GM12878 (cell line): ENCODE measurements at regions not wholly inside any gene's neighbourhood (a gene's known extent, or its start where the extent isn't known, plus 50 kb on each side); places are given as distances from the start of the nearest gene placed in this dataset.

Experiments
- ATAC-seq: fragments of 200-7000 bp; cut with Tn5 transposase; 3 replicates; pipeline ENCODE4 v1.9.1; 2020; ENCODE audit warnings: mild to moderate bottlenecking, moderate library complexity
- BruUV-seq: library from RNA; stranded (reverse); fragments of 400-500 nt; replicated peaks from 2 replicates; lab custom pipeline; 2021; lab: Mats Ljungman, UMichigan
- CTCF ChIA-PET: fragments of 300-600 bp; sonication (Branson Sonifier 250); formaldehyde crosslinking; extraction: SDS; loops from one replicate; lab custom pipeline; 2021; ENCODE audit warnings: inconsistent platforms; lab: Yijun Ruan, JAX
- POLR2A ChIA-PET: fragments of 350-600 bp; formaldehyde crosslinking; extraction: SDS; loops from one replicate; lab custom pipeline; 2021; ENCODE audit warnings: inconsistent platforms; lab: Charles Lee
- RAD21 ChIA-PET: fragments of 300-600 bp; sonication (Branson Sonifier 250); formaldehyde crosslinking; loops from one replicate; lab custom pipeline; 2023; ENCODE audit warnings: antibody characterized with exemption; ENCODE audit not compliant: unreplicated experiment; lab: Charles Lee
- SMC1A ChIA-PET: fragments of 300-600 bp; sonication (Branson Sonifier 250); formaldehyde crosslinking; loops from one replicate; lab custom pipeline; 2023; ENCODE audit not compliant: unreplicated experiment, uncharacterized antibody; lab: Charles Lee
- DNase-seq: peaks from one replicate; pipeline ENCODE4 v3.0.0-alpha.2; 2011; ENCODE audit warnings: low read depth, low spot score
- FAIRE-seq: peaks from 3 replicates; lab custom pipeline; 2011; peaks lifted over from hg19 to GRCh38; lab: Jason Lieb, UNC
- H2AFZ ChIP-seq: 2 replicates; pipeline ENCODE4 v1.6.0; 2011; ENCODE audit warnings: low read depth, low read length, control low read depth; ENCODE audit not compliant: control insufficient read depth
- H3K27ac ChIP-seq: 2 replicates; pipeline ENCODE4 v1.5.1; 2011; ENCODE audit warnings: control low read depth; ENCODE audit not compliant: control insufficient read depth, insufficient read depth
- H3K27me3 ChIP-seq, 2 experiments: replicated peaks in 1 of 2; 2 replicates each; pipeline versions ENCODE4 v1.6.0 to v1.6.1; 2011; ENCODE audit warnings: low read length in 1 of 2; ENCODE audit not compliant: control insufficient read depth in 2 of 2, insufficient read depth in 2 of 2
- H3K36me3 ChIP-seq, 2 experiments: 2 replicates each; pipeline ENCODE4 v1.5.1; 2011; ENCODE audit warnings: low read length in 1 of 2; ENCODE audit not compliant: control insufficient read depth in 2 of 2, insufficient read depth in 2 of 2
- H3K4me1 ChIP-seq: 2 replicates; pipeline ENCODE4 v1.6.1; 2011; ENCODE audit warnings: mild to moderate bottlenecking, low read length, moderate library complexity, mixed read lengths; ENCODE audit not compliant: control insufficient read depth, insufficient read depth
- H3K4me2 ChIP-seq: 2 replicates; pipeline ENCODE4 v1.6.0; 2011; ENCODE audit warnings: control low read depth; ENCODE audit not compliant: control insufficient read depth, insufficient read depth
- H3K4me3 ChIP-seq: fragments of 200-600 bp; sonication (generic); 2 replicates; pipeline ENCODE4 v1.5.1; 2016
- H3K79me2 ChIP-seq: 2 replicates; pipeline ENCODE4 v1.6.0; 2011; ENCODE audit warnings: low read length; ENCODE audit not compliant: control insufficient read depth, insufficient read depth
- H3K9ac ChIP-seq: 2 replicates; pipeline ENCODE4 v1.8.0; 2011; ENCODE audit warnings: low read length, control low read depth, mixed read lengths; ENCODE audit not compliant: control insufficient read depth, insufficient read depth
- H3K9me3 ChIP-seq: replicated peaks from 3 replicates; pipeline ENCODE4 v1.5.1; 2011; ENCODE audit warnings: mild to moderate bottlenecking, low read length; ENCODE audit not compliant: control insufficient read depth, insufficient read depth
- H4K20me1 ChIP-seq: 2 replicates; pipeline ENCODE4 v1.6.0; 2011; ENCODE audit not compliant: control insufficient read depth, insufficient read depth
- CEBPB ChIP-seq, 2 experiments: fragments of 150-350 bp in 1 of 2; IDR thresholded peaks; 2 replicates each; pipeline ENCODE4 v1.6.1; 2012 to 2014; ENCODE audit warnings: low read depth in 2 of 2, low read length in 2 of 2, borderline replicate concordance in 1 of 2, inconsistent platforms in 1 of 2
- CREM ChIP-seq: IDR thresholded peaks from 2 replicates; pipeline ENCODE4 v1.6.1; 2014; ENCODE audit warnings: antibody characterized with exemption, low read depth
- EED ChIP-seq: sonication (generic); IDR thresholded peaks from 2 replicates; pipeline ENCODE4 v1.6.1; 2016; ENCODE audit warnings: antibody characterized with exemption, low read depth
- ESRRA ChIP-seq: IDR thresholded peaks from 2 replicates; pipeline ENCODE4 v1.6.1; 2012; ENCODE audit warnings: mild to moderate bottlenecking, low read length, improper control_type of control experiment
- HDAC6 ChIP-seq: fragments of 200-600 bp; sonication (generic); IDR thresholded peaks from one replicate; pipeline ENCODE4 v1.8.0; 2017; ENCODE audit warnings: antibody characterized with exemption; ENCODE audit not compliant: unreplicated experiment
- KAT2A ChIP-seq: conservative IDR thresholded peaks from 2 replicates; pipeline ENCODE4 v1.6.1; 2011; ENCODE audit warnings: low read depth, low read length; ENCODE audit not compliant: control insufficient read depth
- NR2F1 ChIP-seq: fragments of 450-650 bp; conservative IDR thresholded peaks from 2 replicates; pipeline ENCODE4 v1.6.1; 2017; ENCODE audit warnings: mild to moderate bottlenecking
- PML ChIP-seq: IDR thresholded peaks from 2 replicates; pipeline ENCODE4 v1.6.1; 2012; ENCODE audit warnings: low read length, inconsistent platforms
- RAD21 ChIP-seq: IDR thresholded peaks from 2 replicates; pipeline ENCODE4 v1.6.1; 2011; ENCODE audit warnings: mild to moderate bottlenecking, low read depth, low read length, moderate library complexity; ENCODE audit not compliant: insufficient read depth
- RFX5 ChIP-seq: IDR thresholded peaks from 2 replicates; pipeline ENCODE4 v1.6.1; 2011; ENCODE audit warnings: low read depth, low read length, improper control_type of control experiment
- SP1 ChIP-seq: IDR thresholded peaks from one replicate; pipeline ENCODE4 v1.6.1; 2011; ENCODE audit warnings: low read depth, low read length
- TAF1 ChIP-seq: IDR thresholded peaks from 2 replicates; pipeline ENCODE4 v1.6.1; 2011; ENCODE audit warnings: mild to moderate bottlenecking, low read depth, low read length, borderline replicate concordance
- TARDBP ChIP-seq: IDR thresholded peaks from 2 replicates; pipeline ENCODE4 v1.6.1; 2016; ENCODE audit warnings: borderline replicate concordance
- YBX1 ChIP-seq: fragments of 450-650 bp; IDR thresholded peaks from 2 replicates; pipeline ENCODE4 v1.6.1; 2016; ENCODE audit warnings: antibody characterized with exemption
- ZNF274 ChIP-seq: IDR thresholded peaks from one replicate; pipeline ENCODE4 v1.8.0; 2011; ENCODE audit not compliant: insufficient read length, insufficient read depth
- in situ Hi-C: fragments of 300-500 bp; cut with MboI; formaldehyde crosslinking; loops from 9 replicates; pipeline ENCODE4 v1.14.3; 2018; ENCODE audit warnings: mixed read lengths
- intact Hi-C: fragments of 100-400 bp; cut with micrococcal nuclease; formaldehyde crosslinking; loops from one replicate; pipeline ENCODE4 v1.14.2; 2022; ENCODE audit not compliant: unreplicated experiment
- TF ChIP-seq, protein P1 (sequence below): fragments of 450-650 bp; IDR thresholded peaks from 2 replicates; pipeline ENCODE4 v1.6.1; 2016; ENCODE audit warnings: mild to moderate bottlenecking, moderate library complexity, borderline replicate concordance
- TF ChIP-seq, protein P2 (sequence below): fragments of 450-650 bp; IDR thresholded peaks from 2 replicates; pipeline ENCODE4 v1.6.1; 2017; ENCODE audit warnings: mild to moderate bottlenecking, moderate library complexity
- TF ChIP-seq, protein P3 (sequence below): IDR thresholded peaks from 2 replicates; pipeline ENCODE4 v1.6.1; 2011; ENCODE audit warnings: mild to moderate bottlenecking, low read depth, low read length, moderate library complexity; ENCODE audit not compliant: insufficient replicate concordance

DNA sequence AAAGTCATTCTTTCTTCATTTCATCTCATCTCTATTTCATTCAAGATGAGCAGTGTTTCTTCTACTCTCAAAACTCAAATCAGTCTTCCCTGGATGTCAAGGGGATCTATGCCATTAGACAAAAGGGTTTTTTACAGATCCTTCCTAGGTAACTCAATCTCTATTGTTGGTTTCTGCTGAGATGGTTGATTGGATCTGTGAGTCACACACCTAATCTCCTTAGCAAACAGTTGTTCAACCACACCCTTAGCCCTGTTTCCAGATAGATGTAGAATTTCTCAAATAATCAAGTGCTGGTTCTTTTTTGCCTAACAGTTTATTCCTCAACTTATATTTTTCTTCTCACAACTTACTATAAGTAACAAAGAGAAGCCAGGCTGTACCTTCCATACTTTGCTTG lies 200.5 kb downstream of the KDR start:
- POLR2A ChIA-PET: no interaction called here
- Histone ChIP-seq H3K27me3 (no peaks in the 10 kb centered on the region; a peak in 1 of 4 replicates), H3K4me1 (no peaks in the 10 kb centered on the region), H3K4me2 (no peak overlapping the region), H3K36me3 (no peaks in the 10 kb centered on the region), H2AFZ (no peak overlapping the region), H4K20me1 (no peaks in the 10 kb centered on the region), H3K79me2 (no peaks in the 10 kb centered on the region), H3K4me3 (no peak overlapping the region), H3K27ac (no peak overlapping the region), H3K9ac (no peak overlapping the region), H3K9me3 (no peaks in the 10 kb centered on the region)
- TF ChIP-seq ESRRA: no peak
- no peak for TF ChIP-seq KAT2A
- no peak for TF ChIP-seq TAF1
- no peak for TF ChIP-seq YBX1
- TF ChIP-seq RAD21: no peak
- TF ChIP-seq, protein P1, sequence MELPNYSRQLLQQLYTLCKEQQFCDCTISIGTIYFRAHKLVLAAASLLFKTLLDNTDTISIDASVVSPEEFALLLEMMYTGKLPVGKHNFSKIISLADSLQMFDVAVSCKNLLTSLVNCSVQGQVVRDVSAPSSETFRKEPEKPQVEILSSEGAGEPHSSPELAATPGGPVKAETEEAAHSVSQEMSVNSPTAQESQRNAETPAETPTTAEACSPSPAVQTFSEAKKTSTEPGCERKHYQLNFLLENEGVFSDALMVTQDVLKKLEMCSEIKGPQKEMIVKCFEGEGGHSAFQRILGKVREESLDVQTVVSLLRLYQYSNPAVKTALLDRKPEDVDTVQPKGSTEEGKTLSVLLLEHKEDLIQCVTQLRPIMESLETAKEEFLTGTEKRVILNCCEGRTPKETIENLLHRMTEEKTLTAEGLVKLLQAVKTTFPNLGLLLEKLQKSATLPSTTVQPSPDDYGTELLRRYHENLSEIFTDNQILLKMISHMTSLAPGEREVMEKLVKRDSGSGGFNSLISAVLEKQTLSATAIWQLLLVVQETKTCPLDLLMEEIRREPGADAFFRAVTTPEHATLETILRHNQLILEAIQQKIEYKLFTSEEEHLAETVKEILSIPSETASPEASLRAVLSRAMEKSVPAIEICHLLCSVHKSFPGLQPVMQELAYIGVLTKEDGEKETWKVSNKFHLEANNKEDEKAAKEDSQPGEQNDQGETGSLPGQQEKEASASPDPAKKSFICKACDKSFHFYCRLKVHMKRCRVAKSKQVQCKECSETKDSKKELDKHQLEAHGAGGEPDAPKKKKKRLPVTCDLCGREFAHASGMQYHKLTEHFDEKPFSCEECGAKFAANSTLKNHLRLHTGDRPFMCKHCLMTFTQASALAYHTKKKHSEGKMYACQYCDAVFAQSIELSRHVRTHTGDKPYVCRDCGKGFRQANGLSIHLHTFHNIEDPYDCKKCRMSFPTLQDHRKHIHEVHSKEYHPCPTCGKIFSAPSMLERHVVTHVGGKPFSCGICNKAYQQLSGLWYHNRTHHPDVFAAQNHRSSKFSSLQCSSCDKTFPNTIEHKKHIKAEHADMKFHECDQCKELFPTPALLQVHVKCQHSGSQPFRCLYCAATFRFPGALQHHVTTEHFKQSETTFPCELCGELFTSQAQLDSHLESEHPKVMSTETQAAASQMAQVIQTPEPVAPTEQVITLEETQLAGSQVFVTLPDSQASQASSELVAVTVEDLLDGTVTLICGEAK: no peak
- no peak for TF ChIP-seq TARDBP
- no peak for TF ChIP-seq CREM
- TF ChIP-seq HDAC6: no peak
- no peak for TF ChIP-seq PML
- TF ChIP-seq SP1: no peak
- no peak for TF ChIP-seq EED
- TF ChIP-seq, protein P2, sequence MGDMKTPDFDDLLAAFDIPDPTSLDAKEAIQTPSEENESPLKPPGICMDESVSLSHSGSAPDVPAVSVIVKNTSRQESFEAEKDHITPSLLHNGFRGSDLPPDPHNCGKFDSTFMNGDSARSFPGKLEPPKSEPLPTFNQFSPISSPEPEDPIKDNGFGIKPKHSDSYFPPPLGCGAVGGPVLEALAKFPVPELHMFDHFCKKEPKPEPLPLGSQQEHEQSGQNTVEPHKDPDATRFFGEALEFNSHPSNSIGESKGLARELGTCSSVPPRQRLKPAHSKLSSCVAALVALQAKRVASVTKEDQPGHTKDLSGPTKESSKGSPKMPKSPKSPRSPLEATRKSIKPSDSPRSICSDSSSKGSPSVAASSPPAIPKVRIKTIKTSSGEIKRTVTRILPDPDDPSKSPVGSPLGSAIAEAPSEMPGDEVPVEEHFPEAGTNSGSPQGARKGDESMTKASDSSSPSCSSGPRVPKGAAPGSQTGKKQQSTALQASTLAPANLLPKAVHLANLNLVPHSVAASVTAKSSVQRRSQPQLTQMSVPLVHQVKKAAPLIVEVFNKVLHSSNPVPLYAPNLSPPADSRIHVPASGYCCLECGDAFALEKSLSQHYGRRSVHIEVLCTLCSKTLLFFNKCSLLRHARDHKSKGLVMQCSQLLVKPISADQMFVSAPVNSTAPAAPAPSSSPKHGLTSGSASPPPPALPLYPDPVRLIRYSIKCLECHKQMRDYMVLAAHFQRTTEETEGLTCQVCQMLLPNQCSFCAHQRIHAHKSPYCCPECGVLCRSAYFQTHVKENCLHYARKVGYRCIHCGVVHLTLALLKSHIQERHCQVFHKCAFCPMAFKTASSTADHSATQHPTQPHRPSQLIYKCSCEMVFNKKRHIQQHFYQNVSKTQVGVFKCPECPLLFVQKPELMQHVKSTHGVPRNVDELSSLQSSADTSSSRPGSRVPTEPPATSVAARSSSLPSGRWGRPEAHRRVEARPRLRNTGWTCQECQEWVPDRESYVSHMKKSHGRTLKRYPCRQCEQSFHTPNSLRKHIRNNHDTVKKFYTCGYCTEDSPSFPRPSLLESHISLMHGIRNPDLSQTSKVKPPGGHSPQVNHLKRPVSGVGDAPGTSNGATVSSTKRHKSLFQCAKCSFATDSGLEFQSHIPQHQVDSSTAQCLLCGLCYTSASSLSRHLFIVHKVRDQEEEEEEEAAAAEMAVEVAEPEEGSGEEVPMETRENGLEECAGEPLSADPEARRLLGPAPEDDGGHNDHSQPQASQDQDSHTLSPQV: no peak
- no peak for TF ChIP-seq NR2F1
- TF ChIP-seq ZNF274: no peak
- no peak for TF ChIP-seq RFX5
- no peak for TF ChIP-seq CEBPB (IDR thresholded peaks at IDR 0.05; ENCODE audit: borderline replicate concordance in 1 of 2, low read depth in 2 of 2, low read length in 2 of 2)
- TF ChIP-seq, protein P3, sequence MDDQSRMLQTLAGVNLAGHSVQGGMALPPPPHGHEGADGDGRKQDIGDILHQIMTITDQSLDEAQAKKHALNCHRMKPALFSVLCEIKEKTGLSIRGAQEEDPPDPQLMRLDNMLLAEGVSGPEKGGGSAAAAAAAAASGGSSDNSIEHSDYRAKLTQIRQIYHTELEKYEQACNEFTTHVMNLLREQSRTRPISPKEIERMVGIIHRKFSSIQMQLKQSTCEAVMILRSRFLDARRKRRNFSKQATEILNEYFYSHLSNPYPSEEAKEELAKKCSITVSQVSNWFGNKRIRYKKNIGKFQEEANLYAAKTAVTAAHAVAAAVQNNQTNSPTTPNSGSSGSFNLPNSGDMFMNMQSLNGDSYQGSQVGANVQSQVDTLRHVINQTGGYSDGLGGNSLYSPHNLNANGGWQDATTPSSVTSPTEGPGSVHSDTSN: no peak
- DNase-seq (no peak), ATAC-seq (no peak), FAIRE-seq (no peak)
- RAD21 ChIA-PET: no interaction called here
- BruUV-seq: no TSS peak
- in situ Hi-C loops (no loop called here), intact Hi-C loops (no loop called here)
- SMC1A ChIA-PET: no interaction called here
- CTCF ChIA-PET: no interaction called here
